Liver (tissue), 8 donors: ENCODE measurements at regions not wholly inside any gene's neighbourhood (a gene's known extent, or its start where the extent isn't known, plus 50 kb on each side); places are given as distances from the start of the nearest gene placed in this dataset.

Experiments used
- DNase-seq: peaks from one replicate; pipeline ENCODE4 v3.0.0-alpha.2; 2017; ENCODE audit warnings: low spot score
- H3K27ac ChIP-seq, 2 donors: one replicate each; pipeline ENCODE4 v1.7.0; 2013; ENCODE audit warnings: inconsistent platforms in 2 of 2, low read length in 2 of 2, control low read depth in 1 of 2, low read depth in 1 of 2, mild to moderate bottlenecking in 1 of 2
- H3K27me3 ChIP-seq, 4 donors: one replicate each; pipeline versions ENCODE4 v1.6.1 to v1.7.0; 2013; ENCODE audit warnings: low read length in 3 of 4, inconsistent platforms in 1 of 4, mild to moderate bottlenecking in 1 of 4, moderate library complexity in 1 of 4; ENCODE audit not compliant: control insufficient read depth in 4 of 4, insufficient read depth in 4 of 4
- H3K36me3 ChIP-seq, 4 donors: one replicate each; pipeline versions ENCODE4 v1.6.1 to v1.7.0; 2013; ENCODE audit warnings: low read length in 3 of 4, mild to moderate bottlenecking in 3 of 4, low read depth in 1 of 4, moderate library complexity in 1 of 4; ENCODE audit not compliant: control insufficient read depth in 4 of 4, insufficient read depth in 3 of 4
- H3K4me1 ChIP-seq, 4 donors: one replicate each; pipeline versions ENCODE4 v1.6.1 to v1.7.0; 2013; ENCODE audit warnings: low read length in 3 of 4, mild to moderate bottlenecking in 3 of 4, moderate library complexity in 1 of 4; ENCODE audit not compliant: control insufficient read depth in 4 of 4, insufficient read depth in 4 of 4
- H3K4me3 ChIP-seq, 3 donors: one replicate each; pipeline versions ENCODE4 v1.6.1 to v1.7.0; 2013; ENCODE audit warnings: low read length in 3 of 3, control low read depth in 1 of 3, low read depth in 1 of 3, mild to moderate bottlenecking in 1 of 3
- H3K9ac ChIP-seq, 2 donors: one replicate each; pipeline ENCODE4 v1.7.0; 2013; ENCODE audit warnings: low read length in 2 of 2, mild to moderate bottlenecking in 2 of 2, moderate library complexity in 2 of 2, control low read depth in 1 of 2, low read depth in 1 of 2
- H3K9me3 ChIP-seq, 4 donors: one replicate each; pipeline versions ENCODE4 v1.6.1 to v1.7.0; 2013; ENCODE audit warnings: low read length in 3 of 4; ENCODE audit not compliant: control insufficient read depth in 4 of 4
- EGR1 ChIP-seq, 2 donors: IDR thresholded peaks; 2 replicates each; pipeline ENCODE4 v1.6.1; 2016 to 2018; ENCODE audit warnings: antibody characterized with exemption in 2 of 2, low read depth in 2 of 2
- FOXA1 ChIP-seq: IDR thresholded peaks from 2 replicates; pipeline ENCODE4 v1.6.1; 2016; ENCODE audit warnings: antibody characterized with exemption
- FOXA2 ChIP-seq: IDR thresholded peaks from 2 replicates; pipeline ENCODE4 v1.6.1; 2016; ENCODE audit warnings: antibody characterized with exemption
- GABPA ChIP-seq, 2 donors: IDR thresholded peaks in 1 of 2; conservative IDR thresholded peaks in 1 of 2; 2 replicates each; pipeline ENCODE4 v1.6.1; 2016; ENCODE audit warnings: antibody characterized with exemption in 2 of 2, mild to moderate bottlenecking in 1 of 2, moderate library complexity in 1 of 2
- HNF4A ChIP-seq, 2 donors: conservative IDR thresholded peaks; 2 replicates each; pipeline ENCODE4 v1.6.1; 2016; ENCODE audit warnings: antibody characterized with exemption in 2 of 2, mild to moderate bottlenecking in 2 of 2
- HNF4G ChIP-seq: IDR thresholded peaks from 2 replicates; pipeline ENCODE4 v1.6.1; 2016; ENCODE audit warnings: antibody characterized with exemption
- JUND ChIP-seq, 2 donors: IDR thresholded peaks; 2 replicates each; pipeline ENCODE4 v1.6.1; 2016; ENCODE audit warnings: antibody characterized with exemption in 2 of 2
- NR2F2 ChIP-seq: IDR thresholded peaks from 2 replicates; pipeline ENCODE4 v1.6.1; 2016; ENCODE audit warnings: antibody characterized with exemption
- RAD21 ChIP-seq, 2 donors: IDR thresholded peaks; 2 replicates each; pipeline ENCODE4 v1.6.1; 2016; ENCODE audit warnings: antibody characterized with exemption in 2 of 2, mild to moderate bottlenecking in 2 of 2
- RXRA ChIP-seq, 2 donors: IDR thresholded peaks; 2 replicates each; pipeline ENCODE4 v1.6.1; 2017 to 2018; ENCODE audit warnings: antibody characterized with exemption in 2 of 2, mild to moderate bottlenecking in 1 of 2
- SP1 ChIP-seq: IDR thresholded peaks from 2 replicates; pipeline ENCODE4 v1.6.1; 2018; ENCODE audit warnings: antibody characterized with exemption, mild to moderate bottlenecking
- TAF1 ChIP-seq: conservative IDR thresholded peaks from 2 replicates; pipeline ENCODE4 v1.6.1; 2016; ENCODE audit warnings: antibody characterized with exemption, mild to moderate bottlenecking
- YY1 ChIP-seq: IDR thresholded peaks from 2 replicates; pipeline ENCODE4 v1.6.1; 2016; ENCODE audit warnings: antibody characterized with exemption, mild to moderate bottlenecking
- WGBS: extraction: QIAGEN DNeasy Blood & Tissue Kit; methylation state at CpG from one replicate; pipeline ENCODE4 v1.1.7; 2013; 5-methylcytosine and 5-hydroxymethylcytosine counted together
- TF ChIP-seq, protein P1 (sequence below): IDR thresholded peaks from 2 replicates; pipeline ENCODE4 v1.6.1; 2016; ENCODE audit warnings: antibody characterized with exemption
- TF ChIP-seq, protein P2 (sequence below): IDR thresholded peaks from 2 replicates; pipeline ENCODE4 v1.6.1; 2016; ENCODE audit warnings: antibody characterized with exemption, mild to moderate bottlenecking
- TF ChIP-seq, protein P3 (sequence below): IDR thresholded peaks from 2 replicates; pipeline ENCODE4 v1.6.1; 2016; ENCODE audit warnings: antibody characterized with exemption
- TF ChIP-seq, protein P4 (sequence below): fragments of 150-350 bp; IDR thresholded peaks from 2 replicates; pipeline ENCODE4 v1.5.1; 2017; ENCODE audit warnings: improper control_type of control experiment, low read depth, low read length; ENCODE audit not compliant: missing input control
- TF ChIP-seq, protein P5 (sequence below): IDR thresholded peaks from 2 replicates; pipeline ENCODE4 v1.6.1; 2016; ENCODE audit warnings: antibody characterized with exemption
- donor health status: healthy.
- donor health status: healthy.
- donor health status: healthy.
- donor health status: healthy.
- donor health status: healthy.

DNA sequence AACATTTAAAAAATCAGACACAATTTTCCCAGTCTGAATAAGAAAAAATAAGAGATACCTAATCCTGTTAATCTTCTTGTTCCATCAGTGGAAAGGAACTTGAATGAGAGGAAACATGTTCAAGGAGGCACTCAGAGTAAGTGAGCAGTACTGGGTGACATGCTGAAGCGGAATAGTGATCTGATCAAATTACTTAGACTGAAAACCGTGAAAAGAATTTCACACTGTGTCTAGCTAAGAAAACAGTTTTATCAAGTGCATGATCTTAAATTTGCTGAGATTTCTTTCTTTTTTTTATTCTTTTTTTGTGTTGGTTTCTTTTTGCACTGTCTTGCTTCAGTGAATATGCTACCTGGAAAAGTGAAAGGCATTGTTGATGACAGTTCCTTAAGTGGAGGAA is 249.5 kb upstream of the SLC10A2 start:
- no peak for DNase-seq
- 76% methylated on average over 2 of the region's 2 CpGs for WGBS
- H3K36me3 ChIP-seq, result no peaks in the 10 kb centered on the region

DNA sequence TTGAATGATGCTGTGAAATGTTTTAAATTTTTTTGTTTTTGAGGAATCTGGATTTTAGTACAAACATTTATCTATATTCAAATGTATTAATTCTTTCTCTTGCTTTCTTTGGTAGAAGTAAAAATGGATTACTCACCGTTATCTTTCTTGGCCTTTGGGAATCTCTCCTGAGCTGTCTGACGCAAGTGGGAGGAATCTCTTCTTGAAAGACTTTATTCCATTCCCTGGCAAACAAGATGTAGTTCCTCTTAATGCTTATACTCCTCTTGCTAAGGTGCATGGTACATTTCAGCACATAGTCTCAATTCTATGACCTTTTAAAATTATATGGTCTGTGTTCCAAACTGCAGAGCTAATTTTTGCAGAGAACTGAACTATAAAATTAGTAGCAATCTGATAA is 246.2 kb upstream of the SLC10A2 start:
- H3K9me3 ChIP-seq, result no peaks in the 10 kb centered on the region
- DNase-seq, result no peak
- H3K27ac ChIP-seq, result no peak overlapping the region
- H3K27me3 ChIP-seq, result no peaks in the 10 kb centered on the region
- no peaks in the 10 kb centered on the region for H3K36me3 ChIP-seq
- H3K9ac ChIP-seq, result no peak overlapping the region
- H3K4me3 ChIP-seq, result no peak overlapping the region
- 86% methylated on average over 2 of the region's 2 CpGs for WGBS
- TF ChIP-seq HNF4G, result no peak
- no peaks in the 10 kb centered on the region for H3K4me1 ChIP-seq

More for the DNA sequence above, 249.5 kb upstream of the SLC10A2 start:
- H3K4me1 ChIP-seq, result no peaks in the 10 kb centered on the region
- no peak overlapping the region for H3K4me3 ChIP-seq
- no peaks in the 10 kb centered on the region for H3K27me3 ChIP-seq
- no peaks in the 10 kb centered on the region for H3K9me3 ChIP-seq
- TF ChIP-seq JUND (IDR thresholded peaks at IDR 0.05), result no peak
- TF ChIP-seq YY1, result no peak
- TF ChIP-seq, protein P1, sequence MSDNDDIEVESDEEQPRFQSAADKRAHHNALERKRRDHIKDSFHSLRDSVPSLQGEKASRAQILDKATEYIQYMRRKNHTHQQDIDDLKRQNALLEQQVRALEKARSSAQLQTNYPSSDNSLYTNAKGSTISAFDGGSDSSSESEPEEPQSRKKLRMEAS, result no peak
- TF ChIP-seq, protein P2, sequence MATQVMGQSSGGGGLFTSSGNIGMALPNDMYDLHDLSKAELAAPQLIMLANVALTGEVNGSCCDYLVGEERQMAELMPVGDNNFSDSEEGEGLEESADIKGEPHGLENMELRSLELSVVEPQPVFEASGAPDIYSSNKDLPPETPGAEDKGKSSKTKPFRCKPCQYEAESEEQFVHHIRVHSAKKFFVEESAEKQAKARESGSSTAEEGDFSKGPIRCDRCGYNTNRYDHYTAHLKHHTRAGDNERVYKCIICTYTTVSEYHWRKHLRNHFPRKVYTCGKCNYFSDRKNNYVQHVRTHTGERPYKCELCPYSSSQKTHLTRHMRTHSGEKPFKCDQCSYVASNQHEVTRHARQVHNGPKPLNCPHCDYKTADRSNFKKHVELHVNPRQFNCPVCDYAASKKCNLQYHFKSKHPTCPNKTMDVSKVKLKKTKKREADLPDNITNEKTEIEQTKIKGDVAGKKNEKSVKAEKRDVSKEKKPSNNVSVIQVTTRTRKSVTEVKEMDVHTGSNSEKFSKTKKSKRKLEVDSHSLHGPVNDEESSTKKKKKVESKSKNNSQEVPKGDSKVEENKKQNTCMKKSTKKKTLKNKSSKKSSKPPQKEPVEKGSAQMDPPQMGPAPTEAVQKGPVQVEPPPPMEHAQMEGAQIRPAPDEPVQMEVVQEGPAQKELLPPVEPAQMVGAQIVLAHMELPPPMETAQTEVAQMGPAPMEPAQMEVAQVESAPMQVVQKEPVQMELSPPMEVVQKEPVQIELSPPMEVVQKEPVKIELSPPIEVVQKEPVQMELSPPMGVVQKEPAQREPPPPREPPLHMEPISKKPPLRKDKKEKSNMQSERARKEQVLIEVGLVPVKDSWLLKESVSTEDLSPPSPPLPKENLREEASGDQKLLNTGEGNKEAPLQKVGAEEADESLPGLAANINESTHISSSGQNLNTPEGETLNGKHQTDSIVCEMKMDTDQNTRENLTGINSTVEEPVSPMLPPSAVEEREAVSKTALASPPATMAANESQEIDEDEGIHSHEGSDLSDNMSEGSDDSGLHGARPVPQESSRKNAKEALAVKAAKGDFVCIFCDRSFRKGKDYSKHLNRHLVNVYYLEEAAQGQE, result no peak
- no peak for TF ChIP-seq FOXA1
- no peak for TF ChIP-seq NR2F2
- no peak for TF ChIP-seq HNF4G
- TF ChIP-seq TAF1, result no peak
- TF ChIP-seq RXRA (IDR thresholded peaks at IDR 0.05), result no peak
- TF ChIP-seq, protein P3, sequence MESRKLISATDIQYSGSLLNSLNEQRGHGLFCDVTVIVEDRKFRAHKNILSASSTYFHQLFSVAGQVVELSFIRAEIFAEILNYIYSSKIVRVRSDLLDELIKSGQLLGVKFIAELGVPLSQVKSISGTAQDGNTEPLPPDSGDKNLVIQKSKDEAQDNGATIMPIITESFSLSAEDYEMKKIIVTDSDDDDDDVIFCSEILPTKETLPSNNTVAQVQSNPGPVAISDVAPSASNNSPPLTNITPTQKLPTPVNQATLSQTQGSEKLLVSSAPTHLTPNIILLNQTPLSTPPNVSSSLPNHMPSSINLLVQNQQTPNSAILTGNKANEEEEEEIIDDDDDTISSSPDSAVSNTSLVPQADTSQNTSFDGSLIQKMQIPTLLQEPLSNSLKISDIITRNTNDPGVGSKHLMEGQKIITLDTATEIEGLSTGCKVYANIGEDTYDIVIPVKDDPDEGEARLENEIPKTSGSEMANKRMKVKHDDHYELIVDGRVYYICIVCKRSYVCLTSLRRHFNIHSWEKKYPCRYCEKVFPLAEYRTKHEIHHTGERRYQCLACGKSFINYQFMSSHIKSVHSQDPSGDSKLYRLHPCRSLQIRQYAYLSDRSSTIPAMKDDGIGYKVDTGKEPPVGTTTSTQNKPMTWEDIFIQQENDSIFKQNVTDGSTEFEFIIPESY, result no peak
- no peak for TF ChIP-seq EGR1 (IDR thresholded peaks at IDR 0.05; ENCODE audit: low read depth in 2 of 2)
- no peak for TF ChIP-seq SP1
- no peak for TF ChIP-seq GABPA (IDR thresholded peaks at IDR 0.05 in 1 of 2, conservative IDR thresholded peaks at IDR 0.05 in 1 of 2)
- TF ChIP-seq, protein P4, sequence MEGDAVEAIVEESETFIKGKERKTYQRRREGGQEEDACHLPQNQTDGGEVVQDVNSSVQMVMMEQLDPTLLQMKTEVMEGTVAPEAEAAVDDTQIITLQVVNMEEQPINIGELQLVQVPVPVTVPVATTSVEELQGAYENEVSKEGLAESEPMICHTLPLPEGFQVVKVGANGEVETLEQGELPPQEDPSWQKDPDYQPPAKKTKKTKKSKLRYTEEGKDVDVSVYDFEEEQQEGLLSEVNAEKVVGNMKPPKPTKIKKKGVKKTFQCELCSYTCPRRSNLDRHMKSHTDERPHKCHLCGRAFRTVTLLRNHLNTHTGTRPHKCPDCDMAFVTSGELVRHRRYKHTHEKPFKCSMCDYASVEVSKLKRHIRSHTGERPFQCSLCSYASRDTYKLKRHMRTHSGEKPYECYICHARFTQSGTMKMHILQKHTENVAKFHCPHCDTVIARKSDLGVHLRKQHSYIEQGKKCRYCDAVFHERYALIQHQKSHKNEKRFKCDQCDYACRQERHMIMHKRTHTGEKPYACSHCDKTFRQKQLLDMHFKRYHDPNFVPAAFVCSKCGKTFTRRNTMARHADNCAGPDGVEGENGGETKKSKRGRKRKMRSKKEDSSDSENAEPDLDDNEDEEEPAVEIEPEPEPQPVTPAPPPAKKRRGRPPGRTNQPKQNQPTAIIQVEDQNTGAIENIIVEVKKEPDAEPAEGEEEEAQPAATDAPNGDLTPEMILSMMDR, result no peak
- TF ChIP-seq HNF4A (conservative IDR thresholded peaks at IDR 0.05), result no peak
- TF ChIP-seq FOXA2, result no peak
- TF ChIP-seq RAD21 (IDR thresholded peaks at IDR 0.05), result no peak
- TF ChIP-seq, protein P5, sequence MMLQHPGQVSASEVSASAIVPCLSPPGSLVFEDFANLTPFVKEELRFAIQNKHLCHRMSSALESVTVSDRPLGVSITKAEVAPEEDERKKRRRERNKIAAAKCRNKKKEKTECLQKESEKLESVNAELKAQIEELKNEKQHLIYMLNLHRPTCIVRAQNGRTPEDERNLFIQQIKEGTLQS, result no peak
- no peak overlapping the region for H3K9ac ChIP-seq
- no peak overlapping the region for H3K27ac ChIP-seq
